22Rv1 (cell line): ENCODE measurements at regions not wholly inside any gene's neighbourhood (a gene's known extent, or its start where the extent isn't known, plus 50 kb on each side); places are given as distances from the start of the nearest gene placed in this dataset.

Experiments
- ZFX ChIP-seq: fragments of 450-650 bp; IDR thresholded peaks from 2 replicates; pipeline ENCODE4 v1.6.1; 2017; ENCODE audit warnings: antibody characterized with exemption, borderline replicate concordance
- TF ChIP-seq, protein P1 (sequence below): fragments of 450-650 bp; IDR thresholded peaks from 2 replicates; pipeline ENCODE4 v1.5.1; 2017; ENCODE audit warnings: mild to moderate bottlenecking

DNA sequence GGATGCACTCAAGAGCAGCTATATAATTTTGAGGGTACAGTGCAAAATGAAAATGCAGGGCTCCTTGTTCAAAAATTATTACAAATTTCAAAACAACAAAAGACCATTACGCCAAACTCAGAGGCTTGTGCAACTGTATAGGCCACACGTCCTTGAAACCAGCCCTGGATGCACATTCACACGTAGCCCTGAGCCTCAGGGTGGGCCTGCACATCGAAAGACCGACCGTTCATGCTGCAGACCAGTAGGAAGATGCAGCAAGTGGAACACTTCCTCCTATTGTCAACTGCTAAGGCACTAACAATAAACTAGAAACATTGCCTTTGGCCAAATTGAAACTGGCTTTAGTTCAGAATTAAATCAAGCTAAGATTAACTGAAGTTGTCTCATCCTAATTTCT is 174.7 kb downstream of the SHOX2 start:
- TF ChIP-seq, protein P1, sequence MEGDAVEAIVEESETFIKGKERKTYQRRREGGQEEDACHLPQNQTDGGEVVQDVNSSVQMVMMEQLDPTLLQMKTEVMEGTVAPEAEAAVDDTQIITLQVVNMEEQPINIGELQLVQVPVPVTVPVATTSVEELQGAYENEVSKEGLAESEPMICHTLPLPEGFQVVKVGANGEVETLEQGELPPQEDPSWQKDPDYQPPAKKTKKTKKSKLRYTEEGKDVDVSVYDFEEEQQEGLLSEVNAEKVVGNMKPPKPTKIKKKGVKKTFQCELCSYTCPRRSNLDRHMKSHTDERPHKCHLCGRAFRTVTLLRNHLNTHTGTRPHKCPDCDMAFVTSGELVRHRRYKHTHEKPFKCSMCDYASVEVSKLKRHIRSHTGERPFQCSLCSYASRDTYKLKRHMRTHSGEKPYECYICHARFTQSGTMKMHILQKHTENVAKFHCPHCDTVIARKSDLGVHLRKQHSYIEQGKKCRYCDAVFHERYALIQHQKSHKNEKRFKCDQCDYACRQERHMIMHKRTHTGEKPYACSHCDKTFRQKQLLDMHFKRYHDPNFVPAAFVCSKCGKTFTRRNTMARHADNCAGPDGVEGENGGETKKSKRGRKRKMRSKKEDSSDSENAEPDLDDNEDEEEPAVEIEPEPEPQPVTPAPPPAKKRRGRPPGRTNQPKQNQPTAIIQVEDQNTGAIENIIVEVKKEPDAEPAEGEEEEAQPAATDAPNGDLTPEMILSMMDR = no peak
- TF ChIP-seq ZFX = no peak
